ENCODE measurements at regions not wholly inside any gene's neighbourhood (a gene's known extent, or its start where the extent isn't known, plus 50 kb on each side); places are given as distances from the start of the nearest gene placed in this dataset.

DNA sequence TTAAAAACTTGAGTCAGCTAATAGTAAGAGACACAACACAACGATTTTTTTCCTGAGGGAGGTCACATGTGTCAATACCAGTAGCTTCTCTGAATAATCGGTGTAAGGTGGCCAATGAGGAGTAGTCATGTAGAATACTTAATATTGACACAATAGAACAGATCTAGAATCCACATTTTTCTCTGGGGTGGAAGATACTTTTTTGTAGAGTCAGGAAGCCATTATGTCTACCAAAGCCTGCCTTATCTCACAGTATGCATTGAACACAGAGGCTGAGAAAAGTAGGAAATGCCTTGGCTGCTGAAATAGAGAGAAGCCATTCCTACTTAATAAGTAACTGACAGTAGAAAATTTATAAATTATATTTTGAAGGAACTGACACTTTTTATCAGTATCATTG is 725.0 kb downstream of the METTL15 start:
- Histone ChIP-seq H3F3A (ENCODE audit: low read depth) (no peaks in the 10 kb centered on the region), H3K9me2 (replicated peaks; ENCODE audit: low read depth, low read length) (no peaks in the 10 kb centered on the region), H3K4me2 (ENCODE audit: low read depth, low read length, poor library complexity, severe bottlenecking) (no peak overlapping the region), H3K4me3 (ENCODE audit: low read length, poor library complexity, severe bottlenecking) (no peak overlapping the region), H2AFZ (ENCODE audit: low read length) (no peak overlapping the region), H4K20me1 (ENCODE audit: insufficient read depth, low read length, poor library complexity, severe bottlenecking) (no peaks in the 10 kb centered on the region), H3K36me3 (ENCODE audit: insufficient read depth, low read length) (no peaks in the 10 kb centered on the region), H3K79me2 (ENCODE audit: insufficient read depth, low read length) (no peaks in the 10 kb centered on the region), H3K4me1 (ENCODE audit: insufficient read depth, low read length, poor library complexity, severe bottlenecking) (no peaks in the 10 kb centered on the region), H3K9me3 (ENCODE audit: insufficient read depth, low read depth, low read length) (no peaks in the 10 kb centered on the region; the same call in 1 of the 2 replicates), H3K27me3 (ENCODE audit: insufficient read depth, low read length, poor library complexity, severe bottlenecking) (no peaks in the 10 kb centered on the region), H3K9ac (ENCODE audit: low read depth, low read length, poor library complexity, severe bottlenecking) (no peak overlapping the region)
- TF ChIP-seq EZH2phosphoT487 (IDR thresholded peaks at IDR 0.05; ENCODE audit: borderline replicate concordance) (no peak), CTCF (conservative IDR thresholded peaks at IDR 0.05; ENCODE audit: low read length) (no peak)

- Histone ChIP-seq H4K20me1 (ENCODE audit: insufficient read depth, low read length, poor library complexity, severe bottlenecking) (no peaks in the 10 kb centered on the region), H3K79me2 (ENCODE audit: insufficient read depth, low read length) (no peaks in the 10 kb centered on the region), H3K27me3 (ENCODE audit: insufficient read depth, low read length, poor library complexity, severe bottlenecking) (no peaks in the 10 kb centered on the region), H3K4me1 (ENCODE audit: insufficient read depth, low read length, poor library complexity, severe bottlenecking) (no peaks in the 10 kb centered on the region), H3K9ac (ENCODE audit: low read depth, low read length, poor library complexity, severe bottlenecking) (no peak overlapping the region), H3F3A (ENCODE audit: low read depth) (no peaks in the 10 kb centered on the region), H3K9me2 (replicated peaks; ENCODE audit: low read depth, low read length) (0 out of 2 replicates have a peak, but pooled peaks cover 3% of the 10 kb centered on the region), H2AFZ (ENCODE audit: low read length) (no peak overlapping the region), H3K4me2 (ENCODE audit: low read depth, low read length, poor library complexity, severe bottlenecking) (no peak overlapping the region), H3K9me3 (ENCODE audit: insufficient read depth, low read depth, low read length) (no peaks in the 10 kb centered on the region), H3K36me3 (ENCODE audit: insufficient read depth, low read length) (no peaks in the 10 kb centered on the region), H3K4me3 (ENCODE audit: low read length, poor library complexity, severe bottlenecking) (no peak overlapping the region)
- TF ChIP-seq CTCF (conservative IDR thresholded peaks at IDR 0.05; ENCODE audit: low read length) (no peak), EZH2phosphoT487 (IDR thresholded peaks at IDR 0.05; ENCODE audit: borderline replicate concordance) (no peak)
Observed at GRCh38 chr11:28826807-28827206, 718.6 kb downstream of the METTL15 start.

- no peaks in the 10 kb centered on the region for H3F3A ChIP-seq (ENCODE audit: low read depth)
- TF ChIP-seq CTCF (conservative IDR thresholded peaks at IDR 0.05; ENCODE audit: low read length) (no peak), EZH2phosphoT487 (IDR thresholded peaks at IDR 0.05; ENCODE audit: borderline replicate concordance) (no peak)
- H3K9me3 ChIP-seq (ENCODE audit: insufficient read depth, low read depth, low read length) = no peaks in the 10 kb centered on the region; the same call in 1 of the 2 replicates
- no peaks in the 10 kb centered on the region for H3K36me3 ChIP-seq (ENCODE audit: insufficient read depth, low read length)
- no peak overlapping the region for H3K9ac ChIP-seq (ENCODE audit: low read depth, low read length, poor library complexity, severe bottlenecking)
- H3K9me2 ChIP-seq (replicated peaks; ENCODE audit: low read depth, low read length) = 0 out of 2 replicates have a peak, but pooled peaks cover 3% of the 10 kb centered on the region
- H4K20me1 ChIP-seq (ENCODE audit: insufficient read depth, low read length, poor library complexity, severe bottlenecking) = no peaks in the 10 kb centered on the region
- H3K4me3 ChIP-seq (ENCODE audit: low read length, poor library complexity, severe bottlenecking) = no peak overlapping the region
- H3K4me2 ChIP-seq (ENCODE audit: low read depth, low read length, poor library complexity, severe bottlenecking) = no peak overlapping the region
- no peaks in the 10 kb centered on the region for H3K27me3 ChIP-seq (ENCODE audit: insufficient read depth, low read length, poor library complexity, severe bottlenecking)
- no peak overlapping the region for H2AFZ ChIP-seq (ENCODE audit: low read length)
- H3K79me2 ChIP-seq (ENCODE audit: insufficient read depth, low read length) = no peaks in the 10 kb centered on the region
- no peaks in the 10 kb centered on the region for H3K4me1 ChIP-seq (ENCODE audit: insufficient read depth, low read length, poor library complexity, severe bottlenecking)
Observed at GRCh38 chr11:28822576-28822975, 714.4 kb downstream of the METTL15 start.

Measured in Loucy (cell line).